Calu3 (cell line): ENCODE measurements at regions not wholly inside any gene's neighbourhood (a gene's known extent, or its start where the extent isn't known, plus 50 kb on each side); places are given as distances from the start of the nearest gene placed in this dataset.

ENCODE experiments used
- BruUV-seq: library from RNA; stranded (reverse); fragments of 400-500 nt; replicated peaks from 2 replicates; lab custom pipeline; 2021; lab: Mats Ljungman, UMichigan
- CTCF ChIA-PET: fragments of 300-600 bp; sonication (Branson Sonifier 250); formaldehyde crosslinking; loops from one replicate; lab custom pipeline; 2022; ENCODE audit warnings: antibody characterized with exemption; lab: Charles Lee
- DNase-seq: peaks from one replicate; pipeline ENCODE4 v3.0.0; 2022
- H3K27ac Mint-ChIP-seq: one replicate; pipeline ENCODE4 v1.8.0; 2022; ENCODE audit warnings: mixed read lengths; ENCODE audit not compliant: unreplicated experiment
- H3K27me3 Mint-ChIP-seq: one replicate; pipeline ENCODE4 v1.8.0; 2022; ENCODE audit warnings: mixed read lengths; ENCODE audit not compliant: unreplicated experiment
- H3K36me3 Mint-ChIP-seq: one replicate; pipeline ENCODE4 v1.8.0; 2022; ENCODE audit warnings: mild to moderate bottlenecking, moderate library complexity, mixed read lengths; ENCODE audit not compliant: insufficient read depth, unreplicated experiment
- H3K4me1 Mint-ChIP-seq: one replicate; pipeline ENCODE4 v1.8.0; 2022; ENCODE audit warnings: mild to moderate bottlenecking, low read depth, mixed read lengths; ENCODE audit not compliant: unreplicated experiment
- H3K4me3 Mint-ChIP-seq: one replicate; pipeline ENCODE4 v1.8.0; 2022; ENCODE audit warnings: mild to moderate bottlenecking, low read depth, moderate library complexity, mixed read lengths; ENCODE audit not compliant: unreplicated experiment
- H3K9me3 Mint-ChIP-seq: one replicate; pipeline ENCODE4 v1.8.0; 2022; ENCODE audit warnings: low read depth, mixed read lengths; ENCODE audit not compliant: unreplicated experiment
- CTCF ChIP-seq: fragments of 200-600 bp; IDR thresholded peaks from one replicate; pipeline ENCODE4 v1.8.0; 2022; ENCODE audit warnings: antibody characterized with exemption; ENCODE audit not compliant: unreplicated experiment
- intact Hi-C: fragments of 100-400 bp; cut with micrococcal nuclease; formaldehyde crosslinking; loops from one replicate; pipeline ENCODE4 v1.10.0; 2022; ENCODE audit not compliant: unreplicated experiment

DNA sequence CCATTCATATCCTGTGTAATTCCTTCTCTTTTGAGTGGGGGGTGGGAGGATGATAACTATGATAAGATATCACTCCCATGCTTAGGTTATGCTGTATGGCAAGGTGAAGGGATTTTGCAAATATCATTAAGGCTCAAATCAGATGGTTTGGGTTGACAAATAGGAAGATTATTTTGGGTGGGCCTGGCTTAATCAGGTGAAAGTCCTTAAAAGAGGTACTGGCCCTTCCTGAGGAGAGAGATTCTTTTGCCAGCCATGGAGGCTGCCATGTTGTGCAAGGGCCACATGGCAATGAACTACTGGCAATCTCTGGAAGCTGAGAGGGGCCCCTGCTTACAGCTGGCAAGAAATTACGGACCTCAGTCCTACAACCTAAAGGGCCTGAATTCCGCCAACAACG lies 174.6 kb upstream of the FOXD3 start:
- Mint-ChIP-seq H3K4me1 (no peaks in the 10 kb centered on the region), H3K27me3 (peaks cover 39% of the 10 kb centered on the region), H3K27ac (no peak overlapping the region), H3K4me3 (no peak overlapping the region), H3K36me3 (no peaks in the 10 kb centered on the region), H3K9me3 (no peaks in the 10 kb centered on the region)
- no TSS peak for BruUV-seq
- TF ChIP-seq CTCF = no peak
- intact Hi-C loops = loop anchor here (2.0 to 5.0 kb wide), 3 partner anchors 143 to 307 kb away; no protein-coding TSS in a partner anchor
- DNase-seq = no peak
- CTCF ChIA-PET = no interaction called here

DNA sequence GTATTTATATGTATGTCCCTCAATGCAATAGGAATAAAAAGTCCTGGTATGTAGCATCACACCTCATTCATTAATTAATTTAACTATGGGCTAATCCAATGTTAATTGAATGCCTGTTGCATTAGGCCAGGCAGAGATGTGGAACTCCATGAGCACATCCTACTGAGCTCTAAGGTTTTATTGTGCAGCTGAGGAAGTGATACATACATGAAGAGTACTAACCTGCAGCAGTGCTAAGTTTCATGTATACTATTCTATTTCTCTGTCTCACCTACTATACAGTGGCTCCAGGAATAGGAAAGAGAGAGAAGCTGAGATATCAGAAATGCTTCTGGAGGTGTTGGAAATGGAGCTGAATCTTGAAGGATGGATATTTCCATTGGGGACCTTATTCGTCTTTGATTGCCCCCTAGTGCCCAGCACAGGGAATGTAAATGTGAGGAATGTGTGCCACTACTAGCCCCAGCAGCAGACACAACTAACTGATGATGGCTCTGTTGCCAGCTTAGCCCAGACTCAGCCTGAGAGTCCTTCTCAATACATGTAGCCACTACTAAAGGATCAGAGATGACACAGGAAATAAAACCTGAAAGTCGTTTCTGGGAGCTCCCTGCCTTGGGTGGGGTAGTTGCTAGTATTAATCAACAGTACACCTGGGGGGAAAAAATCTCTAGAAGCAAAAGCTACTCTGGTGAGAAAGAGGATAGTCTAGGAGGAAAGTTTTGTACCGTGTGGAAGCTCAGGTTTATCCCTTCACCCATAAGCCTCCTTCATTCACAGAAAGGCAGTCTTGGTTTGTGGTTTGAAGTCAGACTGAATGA lies 173.3 kb upstream of the FOXD3 start:
- no peaks in the 10 kb centered on the region for H3K36me3 Mint-ChIP-seq
- peaks cover 52% of the 10 kb centered on the region for H3K27me3 Mint-ChIP-seq
- no peaks in the 10 kb centered on the region for H3K4me1 Mint-ChIP-seq
- H3K9me3 Mint-ChIP-seq = no peaks in the 10 kb centered on the region
- intact Hi-C loops = loop anchor here (1.0 to 5.0 kb wide), 4 partner anchors 144 to 308 kb away; no protein-coding TSS in a partner anchor
- no peak overlapping the region for H3K4me3 Mint-ChIP-seq
- TF ChIP-seq CTCF = peak; percentile 68
- BruUV-seq = no TSS peak
- H3K27ac Mint-ChIP-seq = no peak overlapping the region
- CTCF ChIA-PET = interaction anchor here (0.6 to 2.1 kb wide), 9 partner anchors 15 to 307 kb away, joined by 3 to 33 read pairs (median 3); no protein-coding TSS in a partner anchor
- DNase-seq = peak; percentile 63

- no peaks in the 10 kb centered on the region for H3K4me1 Mint-ChIP-seq
- no TSS peak for BruUV-seq
- DNase-seq = no peak
- no peak overlapping the region for H3K27ac Mint-ChIP-seq
- no peak overlapping the region for H3K4me3 Mint-ChIP-seq
- TF ChIP-seq CTCF = no peak
- CTCF ChIA-PET = interaction anchor here (1.6 kb wide), 1 partner anchor 149 kb away, joined by 3 read pairs; no protein-coding TSS in a partner anchor
- no peaks in the 10 kb centered on the region for H3K9me3 Mint-ChIP-seq
- H3K36me3 Mint-ChIP-seq = no peaks in the 10 kb centered on the region
- intact Hi-C loops = no loop called here
- H3K27me3 Mint-ChIP-seq = peaks cover 54% of the 10 kb centered on the region
These were observed 169.8 kb upstream of the FOXD3 start for GRCh38 chr1:63152572-63152971.

DNA sequence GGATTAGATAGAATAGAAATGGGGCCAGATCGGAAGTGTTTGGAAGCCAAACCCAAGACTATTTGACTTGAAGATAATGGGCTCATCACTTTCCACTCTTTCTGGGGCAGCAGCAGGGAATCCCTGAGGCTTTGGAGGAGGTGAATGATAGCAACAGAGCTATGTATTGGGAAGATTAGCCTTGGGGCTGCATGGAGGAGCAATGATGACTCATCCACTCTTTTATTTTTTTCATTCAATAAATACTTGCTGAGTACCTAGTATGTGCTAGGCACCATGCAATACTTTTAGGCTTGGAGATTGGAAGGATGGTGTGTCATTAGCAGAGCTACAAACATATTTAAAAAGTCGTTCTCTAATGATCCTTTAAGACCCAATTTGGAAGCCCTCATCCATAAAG lies 166.9 kb upstream of the FOXD3 start:
- TF ChIP-seq CTCF = no peak
- DNase-seq = no peak
- intact Hi-C loops = no loop called here
- Mint-ChIP-seq H3K27me3 (peaks cover 78% of the 10 kb centered on the region), H3K36me3 (no peaks in the 10 kb centered on the region), H3K27ac (no peak overlapping the region), H3K9me3 (no peaks in the 10 kb centered on the region), H3K4me1 (no peaks in the 10 kb centered on the region), H3K4me3 (no peak overlapping the region)
- no TSS peak for BruUV-seq
- CTCF ChIA-PET = no interaction called here
